MM.1S (cell line): ENCODE measurements at regions not wholly inside any gene's neighbourhood (a gene's known extent, or its start where the extent isn't known, plus 50 kb on each side); places are given as distances from the start of the nearest gene placed in this dataset.

Experiments used
- EZH2phosphoT487 ChIP-seq: fragments of 300-600 bp; sonication (generic); IDR thresholded peaks from 2 replicates; pipeline ENCODE4 v1.6.1; 2018; ENCODE audit warnings: antibody characterized with exemption, low read length
- TF ChIP-seq, protein P1 (sequence below): fragments of 300-600 bp; sonication (generic); IDR thresholded peaks from 2 replicates; pipeline ENCODE4 v1.5.1; 2016; ENCODE audit warnings: antibody characterized with exemption, low read length, mixed read lengths

DNA sequence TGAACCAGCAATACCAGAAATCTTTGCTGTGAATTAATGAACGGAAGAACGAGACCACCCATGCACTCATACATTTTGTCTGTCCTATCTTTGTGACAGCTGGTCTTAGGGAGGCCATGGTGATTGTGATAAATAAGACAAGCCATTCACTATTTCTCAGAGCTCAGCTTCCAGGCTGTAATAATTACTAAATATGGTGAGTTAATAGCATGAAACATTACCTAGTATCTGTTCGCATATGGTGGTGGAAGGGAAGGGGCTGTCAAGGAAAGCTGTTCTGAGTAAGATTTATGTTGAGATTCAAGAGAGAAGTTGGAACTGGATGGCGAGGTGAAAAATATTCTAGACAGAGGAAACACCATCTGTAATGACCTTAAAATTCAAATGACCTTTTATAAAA, 719.0 kb upstream of the ZNF385D start:
- TF ChIP-seq, protein P1, sequence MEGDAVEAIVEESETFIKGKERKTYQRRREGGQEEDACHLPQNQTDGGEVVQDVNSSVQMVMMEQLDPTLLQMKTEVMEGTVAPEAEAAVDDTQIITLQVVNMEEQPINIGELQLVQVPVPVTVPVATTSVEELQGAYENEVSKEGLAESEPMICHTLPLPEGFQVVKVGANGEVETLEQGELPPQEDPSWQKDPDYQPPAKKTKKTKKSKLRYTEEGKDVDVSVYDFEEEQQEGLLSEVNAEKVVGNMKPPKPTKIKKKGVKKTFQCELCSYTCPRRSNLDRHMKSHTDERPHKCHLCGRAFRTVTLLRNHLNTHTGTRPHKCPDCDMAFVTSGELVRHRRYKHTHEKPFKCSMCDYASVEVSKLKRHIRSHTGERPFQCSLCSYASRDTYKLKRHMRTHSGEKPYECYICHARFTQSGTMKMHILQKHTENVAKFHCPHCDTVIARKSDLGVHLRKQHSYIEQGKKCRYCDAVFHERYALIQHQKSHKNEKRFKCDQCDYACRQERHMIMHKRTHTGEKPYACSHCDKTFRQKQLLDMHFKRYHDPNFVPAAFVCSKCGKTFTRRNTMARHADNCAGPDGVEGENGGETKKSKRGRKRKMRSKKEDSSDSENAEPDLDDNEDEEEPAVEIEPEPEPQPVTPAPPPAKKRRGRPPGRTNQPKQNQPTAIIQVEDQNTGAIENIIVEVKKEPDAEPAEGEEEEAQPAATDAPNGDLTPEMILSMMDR = no peak
- TF ChIP-seq EZH2phosphoT487 = no peak
